OCI-LY7 (cell line): ENCODE measurements at regions not wholly inside any gene's neighbourhood (a gene's known extent, or its start where the extent isn't known, plus 50 kb on each side); places are given as distances from the start of the nearest gene placed in this dataset.

ENCODE experiments used
- BruUV-seq: library from RNA; stranded (reverse); fragments of 400-500 nt; replicated peaks from 2 replicates; lab custom pipeline; 2021; lab: Mats Ljungman, UMichigan
- CTCF ChIA-PET: fragments of 300-600 bp; sonication (Branson Sonifier 250); formaldehyde crosslinking; loops from one replicate; lab custom pipeline; 2022; ENCODE audit warnings: antibody characterized with exemption; ENCODE audit not compliant: unreplicated experiment; lab: Charles Lee
- POLR2A ChIA-PET: fragments of 300-600 bp; sonication (Branson Sonifier 250); formaldehyde crosslinking; loops from one replicate; lab custom pipeline; 2022; ENCODE audit warnings: antibody characterized with exemption; lab: Charles Lee
- DNase-seq: peaks from one replicate; pipeline ENCODE4 v3.0.0-alpha.2; 2015; ENCODE audit warnings: low spot score
- H2AFZ ChIP-seq: fragments of 200-600 bp; sonication (generic), shearing (Covaris generic); 2 replicates; pipeline ENCODE4 v1.6.1; 2014; ENCODE audit warnings: mild to moderate bottlenecking, antibody characterized with exemption, low read length, moderate library complexity
- H3K27ac ChIP-seq: fragments of 200-600 bp; sonication (generic); 2 replicates; pipeline ENCODE4 v1.5.1; 2014; ENCODE audit warnings: mixed run types, low read depth, mild to moderate bottlenecking, moderate library complexity, low read length, inconsistent platforms; ENCODE audit not compliant: poor library complexity, severe bottlenecking
- H3K36me3 ChIP-seq: fragments of 200-600 bp; sonication (generic); 2 replicates; pipeline ENCODE4 v1.6.1; 2014; ENCODE audit warnings: mild to moderate bottlenecking, antibody characterized with exemption, low read length, moderate library complexity, mixed read lengths; ENCODE audit not compliant: insufficient read depth
- H3K4me1 ChIP-seq: fragments of 200-600 bp; sonication (generic); 2 replicates; pipeline ENCODE4 v1.5.1; 2014; ENCODE audit warnings: mild to moderate bottlenecking, low read length; ENCODE audit not compliant: insufficient read depth, poor library complexity, severe bottlenecking
- H3K4me2 ChIP-seq: fragments of 200-600 bp; sonication (generic); 2 replicates; pipeline ENCODE4 v1.6.1; 2014; ENCODE audit warnings: mild to moderate bottlenecking, low read length
- H3K4me3 ChIP-seq: fragments of 200-600 bp; sonication (generic); 2 replicates; pipeline ENCODE4 v1.5.1; 2014; ENCODE audit warnings: mild to moderate bottlenecking, low read depth, low read length; ENCODE audit not compliant: poor library complexity, severe bottlenecking
- H3K79me2 ChIP-seq: fragments of 200-600 bp; sonication (generic); 2 replicates; pipeline ENCODE4 v1.6.1; 2016; ENCODE audit warnings: low read depth, mild to moderate bottlenecking, low read length, moderate library complexity, mixed read lengths; ENCODE audit not compliant: insufficient read depth
- H3K9me2 ChIP-seq: fragments of 200-600 bp; sonication (generic); 2 replicates; pipeline ENCODE4 v1.6.1; 2016; ENCODE audit warnings: mild to moderate bottlenecking, low read length, mixed read lengths; ENCODE audit not compliant: insufficient read depth
- H3K9me3 ChIP-seq: fragments of 200-600 bp; sonication (generic); 2 replicates; pipeline ENCODE4 v1.6.1; 2014; ENCODE audit warnings: mild to moderate bottlenecking, mixed run types, low read length, mixed read lengths
- H4K20me1 ChIP-seq: fragments of 200-600 bp; sonication (generic); 2 replicates; pipeline ENCODE4 v1.6.1; 2014; ENCODE audit warnings: mild to moderate bottlenecking, antibody characterized with exemption, low read length, moderate library complexity, mixed read lengths; ENCODE audit not compliant: insufficient read depth
- EZH2phosphoT487 ChIP-seq: fragments of 200-600 bp; sonication (generic); IDR thresholded peaks from 2 replicates; pipeline ENCODE4 v1.6.1; 2018; ENCODE audit warnings: low read depth, borderline replicate concordance, mild to moderate bottlenecking, mixed run types, antibody characterized with exemption, low read length, moderate library complexity, mixed read lengths
- intact Hi-C: fragments of 100-400 bp; cut with micrococcal nuclease; formaldehyde crosslinking; loops from one replicate; pipeline ENCODE4 v1.10.0; 2022; ENCODE audit not compliant: unreplicated experiment
- TF ChIP-seq, protein P1 (sequence below): fragments of 200-600 bp; sonication (generic); conservative IDR thresholded peaks from 2 replicates; pipeline ENCODE4 v1.5.1; 2014; ENCODE audit warnings: mild to moderate bottlenecking, antibody characterized with exemption, low read length, moderate library complexity, mixed read lengths

DNA sequence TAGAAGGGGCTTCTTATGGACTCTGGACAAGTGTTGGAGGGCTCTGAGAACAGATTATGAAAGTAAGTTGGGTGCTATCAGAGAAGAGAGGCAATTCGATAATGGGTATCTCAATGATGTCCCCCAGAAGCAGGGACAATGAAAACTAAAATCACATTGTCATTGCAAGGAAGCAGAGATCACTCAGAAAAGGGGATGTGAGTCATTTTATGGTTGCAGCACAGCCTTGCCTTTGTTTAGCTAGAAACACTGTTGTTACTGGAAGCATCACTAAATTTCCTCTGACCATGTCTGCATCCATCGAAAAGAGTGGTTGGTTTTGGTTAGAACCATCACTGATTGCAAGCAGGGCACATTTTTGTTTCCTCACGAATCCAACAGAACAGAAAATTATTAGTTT lies 246.8 kb upstream of the NWD2 start:
- H2AFZ ChIP-seq: no peak overlapping the region
- DNase-seq: no peak

DNA sequence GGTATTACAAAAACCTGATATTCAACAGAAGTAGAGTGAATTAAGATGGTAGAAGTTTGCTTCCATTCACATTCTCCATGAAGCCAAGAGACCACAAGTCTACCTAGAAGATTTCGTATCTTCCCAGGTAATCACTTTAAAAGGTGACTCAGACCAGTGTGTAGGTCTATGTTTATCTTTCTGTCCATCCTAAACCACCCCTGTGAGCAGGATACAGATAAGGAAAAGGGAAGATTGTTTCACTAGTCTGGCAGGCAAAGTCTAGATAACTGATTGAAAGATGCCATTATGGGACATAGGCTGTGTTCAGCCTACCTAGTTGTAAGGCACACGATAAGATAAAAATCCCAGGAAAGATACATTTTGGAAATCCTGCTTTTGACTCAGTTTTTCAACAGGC lies 244.3 kb upstream of the NWD2 start:
- no peak overlapping the region for H3K4me2 ChIP-seq
- no peaks in the 10 kb centered on the region for H3K36me3 ChIP-seq
- no peaks in the 10 kb centered on the region for H3K9me3 ChIP-seq
- no peak for DNase-seq
- H3K4me1 ChIP-seq: no peaks in the 10 kb centered on the region
- no peak overlapping the region for H3K27ac ChIP-seq
- H4K20me1 ChIP-seq: no peaks in the 10 kb centered on the region
- CTCF ChIA-PET: no interaction called here
- TF ChIP-seq EZH2phosphoT487: no peak
- H3K9me2 ChIP-seq: no peaks in the 10 kb centered on the region
- POLR2A ChIA-PET: interaction anchor here (1.0 kb wide), 1 partner anchor 19 kb away, joined by 3 read pairs; no protein-coding TSS in a partner anchor
- intact Hi-C loops: no loop called here
- no peak overlapping the region for H2AFZ ChIP-seq
- no peak overlapping the region for H3K4me3 ChIP-seq
- no peaks in the 10 kb centered on the region for H3K79me2 ChIP-seq
- no TSS peak for BruUV-seq

More for the DNA sequence above, 246.8 kb upstream of the NWD2 start:
- Histone ChIP-seq H3K4me1 (no peaks in the 10 kb centered on the region), H3K9me2 (no peaks in the 10 kb centered on the region), H3K27ac (no peak overlapping the region), H3K4me2 (no peak overlapping the region), H3K79me2 (no peaks in the 10 kb centered on the region), H3K36me3 (no peaks in the 10 kb centered on the region), H3K9me3 (no peaks in the 10 kb centered on the region), H3K4me3 (no peak overlapping the region), H4K20me1 (no peaks in the 10 kb centered on the region)
- CTCF ChIA-PET: no interaction called here
- TF ChIP-seq, protein P1, sequence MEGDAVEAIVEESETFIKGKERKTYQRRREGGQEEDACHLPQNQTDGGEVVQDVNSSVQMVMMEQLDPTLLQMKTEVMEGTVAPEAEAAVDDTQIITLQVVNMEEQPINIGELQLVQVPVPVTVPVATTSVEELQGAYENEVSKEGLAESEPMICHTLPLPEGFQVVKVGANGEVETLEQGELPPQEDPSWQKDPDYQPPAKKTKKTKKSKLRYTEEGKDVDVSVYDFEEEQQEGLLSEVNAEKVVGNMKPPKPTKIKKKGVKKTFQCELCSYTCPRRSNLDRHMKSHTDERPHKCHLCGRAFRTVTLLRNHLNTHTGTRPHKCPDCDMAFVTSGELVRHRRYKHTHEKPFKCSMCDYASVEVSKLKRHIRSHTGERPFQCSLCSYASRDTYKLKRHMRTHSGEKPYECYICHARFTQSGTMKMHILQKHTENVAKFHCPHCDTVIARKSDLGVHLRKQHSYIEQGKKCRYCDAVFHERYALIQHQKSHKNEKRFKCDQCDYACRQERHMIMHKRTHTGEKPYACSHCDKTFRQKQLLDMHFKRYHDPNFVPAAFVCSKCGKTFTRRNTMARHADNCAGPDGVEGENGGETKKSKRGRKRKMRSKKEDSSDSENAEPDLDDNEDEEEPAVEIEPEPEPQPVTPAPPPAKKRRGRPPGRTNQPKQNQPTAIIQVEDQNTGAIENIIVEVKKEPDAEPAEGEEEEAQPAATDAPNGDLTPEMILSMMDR: no peak
- no peak for TF ChIP-seq EZH2phosphoT487
- intact Hi-C loops: no loop called here
- POLR2A ChIA-PET: interaction anchor here (0.9 to 1.1 kb wide), 2 partner anchors 9 to 19 kb away, joined by 4 to 6 read pairs; no protein-coding TSS in a partner anchor
- no TSS peak for BruUV-seq

DNA sequence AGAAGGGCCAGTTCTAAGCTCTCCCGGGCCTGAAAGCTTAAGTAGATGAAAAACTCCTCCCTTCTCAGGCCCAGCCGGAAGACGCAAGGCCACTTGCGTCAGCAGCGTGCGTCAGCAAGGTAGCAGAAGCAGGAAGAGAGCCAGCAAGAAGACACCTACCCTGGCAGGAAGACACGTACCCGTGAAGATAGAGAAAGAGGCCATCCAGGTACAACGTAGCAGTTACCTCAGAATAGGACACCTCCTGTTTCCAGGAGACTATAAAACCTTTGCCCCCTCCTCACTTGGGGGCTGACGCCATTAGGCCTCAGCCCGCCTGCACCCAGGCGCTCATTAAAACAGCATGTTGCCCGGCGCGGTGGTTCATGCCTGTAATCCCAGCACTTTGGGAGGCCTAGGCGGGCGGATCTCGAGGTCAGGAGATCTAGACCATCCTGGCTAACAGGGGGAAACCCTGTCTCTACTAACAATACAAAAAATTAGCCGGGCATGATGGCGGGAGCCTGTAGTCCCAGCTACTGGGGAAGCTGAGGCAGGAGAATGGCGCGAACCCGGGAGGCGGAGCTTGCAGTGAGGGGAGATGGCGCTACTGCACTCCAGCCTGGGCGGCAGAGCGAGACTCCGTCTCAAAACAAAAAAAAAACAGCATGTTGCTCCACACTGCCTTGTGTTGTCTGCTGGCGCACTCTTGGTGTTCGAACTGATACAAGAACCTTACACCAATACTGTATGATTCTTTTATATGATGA lies 242.7 kb upstream of the NWD2 start:
- BruUV-seq: no TSS peak
- no peaks in the 10 kb centered on the region for H3K36me3 ChIP-seq
- no peaks in the 10 kb centered on the region for H3K4me1 ChIP-seq
- intact Hi-C loops: no loop called here
- no peak overlapping the region for H3K4me3 ChIP-seq
- no peak overlapping the region for H3K4me2 ChIP-seq
- ChIA-PET CTCF (no interaction called here), POLR2A (no interaction called here)
- no peaks in the 10 kb centered on the region for H4K20me1 ChIP-seq
- no peaks in the 10 kb centered on the region for H3K79me2 ChIP-seq
- H3K27ac ChIP-seq: no peak overlapping the region
- no peak overlapping the region for H2AFZ ChIP-seq
- H3K9me2 ChIP-seq: no peaks in the 10 kb centered on the region
- no peak for DNase-seq
- TF ChIP-seq EZH2phosphoT487: no peak
- TF ChIP-seq, protein P1: no peak
- H3K9me3 ChIP-seq: no peaks in the 10 kb centered on the region
